GM19452 (cell line): ENCODE measurements at regions not wholly inside any gene's neighbourhood (a gene's known extent, or its start where the extent isn't known, plus 50 kb on each side); places are given as distances from the start of the nearest gene placed in this dataset.
"Not testable (repeated sequence)": the region's sequence is repeated elsewhere in the genome, so short reads cannot be mapped to it uniquely, and the experiment has no call there.

Experiments used
- ATAC-seq: cut with Tn5 transposase; IDR thresholded peaks from one replicate; pipeline ENCODE4 v1.9.1; 2021; ENCODE audit not compliant: unreplicated experiment

GRCh38 chr7:138169441-138169851, 93.2 kb downstream of the AKR1D1 start:
- ATAC-seq = no peak

DNA sequence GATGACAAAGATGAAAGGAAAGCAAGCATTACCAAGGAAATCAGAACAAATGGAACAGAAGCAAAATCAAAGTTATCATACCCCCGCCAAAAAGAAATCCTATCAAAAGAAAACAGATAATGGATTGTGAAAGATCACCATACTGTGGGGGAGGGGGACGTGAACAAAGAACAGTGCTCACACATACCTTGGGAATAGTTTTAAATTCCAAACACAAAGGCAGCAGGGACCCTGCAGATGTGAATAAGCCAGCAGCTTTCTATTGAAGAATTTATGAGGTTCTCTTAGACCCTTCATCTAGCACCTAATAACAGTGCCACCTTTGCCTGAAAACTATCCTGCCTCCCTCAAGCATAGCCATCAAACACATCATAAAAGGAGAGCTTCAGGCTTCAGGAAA, 94.0 kb downstream of the AKR1D1 start:
- no peak for ATAC-seq

DNA sequence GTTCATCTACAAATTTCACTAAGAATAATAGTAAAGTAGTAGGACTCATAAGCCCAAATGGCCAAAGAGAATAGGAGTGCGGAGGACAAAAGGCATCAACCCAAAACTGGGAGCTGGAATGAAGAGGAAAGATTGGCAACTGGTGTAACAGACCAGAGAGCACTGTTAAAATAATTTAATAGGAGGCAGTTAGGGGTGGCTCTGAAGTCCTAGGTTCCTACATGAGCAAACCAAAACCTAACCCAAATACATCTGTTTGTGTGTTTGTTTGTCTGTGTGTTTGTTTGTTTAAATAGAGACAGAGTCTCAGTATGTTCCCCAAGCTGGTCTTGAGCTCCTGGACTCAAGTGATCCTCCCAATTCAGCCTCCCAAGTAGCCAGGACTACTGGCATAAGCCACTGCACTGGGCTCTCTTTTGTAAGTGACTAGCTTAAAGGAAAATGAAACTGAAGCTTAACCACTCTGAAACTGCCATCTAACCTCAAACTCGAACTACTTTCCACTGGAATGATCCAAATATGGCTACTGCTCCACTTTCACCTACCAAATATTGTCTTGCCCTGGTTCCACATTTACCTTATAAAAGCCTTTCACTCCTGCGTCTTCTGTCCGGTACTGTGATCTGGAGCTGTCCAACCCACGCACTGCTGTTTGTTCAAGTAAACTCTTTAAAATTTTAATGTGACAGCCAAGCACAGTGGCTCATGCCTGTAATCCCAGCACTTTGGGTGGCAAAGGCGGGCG, 94.9 kb downstream of the AKR1D1 start:
- ATAC-seq = peak; percentile 97

- no peak for ATAC-seq
Observed at GRCh38 chr7:138173548-138173947, 97.3 kb downstream of the AKR1D1 start.

DNA sequence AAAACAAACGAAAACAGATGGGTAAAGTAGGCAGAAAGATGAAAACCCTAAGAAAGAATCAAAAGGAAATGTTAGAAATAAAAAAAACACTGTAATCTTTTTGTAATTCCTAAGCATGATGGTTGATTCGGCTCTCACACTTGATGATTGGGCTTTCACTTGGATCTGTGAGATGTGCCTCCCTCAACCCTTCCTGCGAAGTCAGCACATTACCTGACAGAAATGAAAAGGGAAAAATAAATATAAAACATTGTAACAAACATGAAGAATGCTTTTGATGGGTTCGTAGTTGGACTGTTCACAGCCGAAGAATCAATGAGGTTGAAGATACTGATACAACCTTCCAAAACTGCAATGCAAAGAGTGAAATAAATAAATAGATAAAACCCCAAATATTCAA, 99.8 kb downstream of the AKR1D1 start:
- no peak for ATAC-seq

DNA sequence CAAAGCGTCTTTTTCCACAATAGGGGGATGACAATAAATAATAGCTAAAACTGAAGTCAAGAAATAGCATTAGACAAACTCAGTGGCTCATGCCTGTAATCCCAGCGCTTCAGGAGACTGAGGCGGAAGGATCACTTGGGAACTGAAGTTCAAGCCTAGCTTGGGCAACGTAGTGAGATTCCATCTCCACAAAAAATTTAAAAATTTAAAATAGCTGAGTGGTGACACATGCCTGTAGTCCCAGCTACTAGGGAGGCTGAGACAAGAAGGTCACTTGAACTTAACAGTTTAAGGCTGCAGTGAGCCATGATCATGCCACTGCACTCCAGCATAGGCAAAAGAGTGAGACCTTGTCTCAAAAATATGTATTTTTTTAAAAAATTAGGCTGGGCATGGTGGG, 107.9 kb downstream of the AKR1D1 start:
- no peak for ATAC-seq

- ATAC-seq = no peak
Observed at GRCh38 chr7:138185132-138185908, 109.1 kb downstream of the AKR1D1 start.

DNA sequence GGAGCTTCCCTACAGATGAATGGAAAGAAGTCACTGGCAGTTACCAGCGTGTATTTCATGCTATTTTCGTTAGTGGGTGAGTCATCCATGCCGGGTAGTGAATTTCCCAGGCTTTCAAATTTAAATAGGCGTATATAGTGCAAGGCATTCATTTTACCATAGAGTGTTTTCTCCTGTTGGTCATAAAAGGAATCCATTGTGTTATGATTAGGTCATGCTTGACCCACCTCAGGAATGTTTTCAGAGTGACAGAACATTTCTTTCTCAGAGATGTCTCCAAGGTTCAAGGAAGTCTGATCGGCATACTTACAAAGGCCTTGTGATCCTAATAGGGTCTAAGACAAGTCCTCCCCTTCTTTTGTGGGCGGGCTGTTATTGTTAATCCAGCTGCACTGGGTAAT, 110.7 kb downstream of the AKR1D1 start:
- ATAC-seq = no peak

DNA sequence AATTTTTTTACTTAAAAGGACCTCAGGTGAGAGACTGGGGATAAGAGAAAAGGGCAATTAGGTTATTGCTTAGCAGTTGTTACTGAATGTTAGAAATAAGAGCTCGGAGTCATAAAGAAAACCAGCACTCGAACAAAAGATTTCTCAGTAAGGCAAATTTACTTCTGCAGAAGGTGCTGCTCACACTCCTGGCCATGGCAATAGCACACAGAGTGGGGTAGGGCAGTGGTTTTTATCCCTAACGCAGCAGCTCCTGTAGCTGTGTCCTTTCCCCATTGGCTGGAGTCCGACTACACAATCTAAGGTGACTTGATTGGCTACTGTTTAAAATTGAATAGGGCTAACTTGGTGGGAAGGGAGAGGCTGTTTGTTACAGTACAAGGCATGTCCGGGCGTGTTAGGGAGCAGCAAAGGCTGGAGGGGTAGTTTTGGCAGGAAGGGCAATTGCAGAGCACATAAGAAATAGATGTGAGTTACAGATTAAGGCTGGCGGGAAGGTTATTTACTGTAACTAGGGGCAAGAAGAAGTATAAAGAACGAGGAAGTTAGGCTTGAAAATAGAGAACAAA, 112.1 kb downstream of the AKR1D1 start:
- no peak for ATAC-seq

GRCh38 chr7:138194567-138194966, 118.3 kb downstream of the AKR1D1 start:
- ATAC-seq = no peak

GRCh38 chr7:138195151-138195571, 118.9 kb downstream of the AKR1D1 start:
- ATAC-seq = no peak

DNA sequence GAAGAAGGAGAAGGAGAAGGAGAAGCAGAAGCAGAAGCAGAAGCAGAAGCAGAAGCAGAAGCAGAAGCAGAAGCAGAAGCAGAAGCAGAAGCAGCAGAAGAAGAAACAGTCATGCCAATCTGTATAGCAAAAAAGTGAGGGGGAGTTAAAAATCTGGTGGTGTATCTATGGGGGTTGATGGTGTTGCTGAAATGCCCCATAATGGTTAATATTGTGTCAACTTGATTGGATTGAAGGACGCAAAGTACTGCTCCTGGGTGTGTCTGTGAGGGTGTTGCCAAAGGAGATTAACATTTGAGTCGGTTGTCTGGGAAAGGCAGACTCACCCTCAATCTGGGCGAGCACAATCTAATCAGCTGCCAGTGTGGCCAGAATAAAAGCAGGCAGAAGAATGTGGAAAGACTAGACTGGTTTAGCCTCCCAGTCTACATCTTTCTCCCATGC, 120.3 kb downstream of the AKR1D1 start:
- not testable (repeated sequence) for ATAC-seq

DNA sequence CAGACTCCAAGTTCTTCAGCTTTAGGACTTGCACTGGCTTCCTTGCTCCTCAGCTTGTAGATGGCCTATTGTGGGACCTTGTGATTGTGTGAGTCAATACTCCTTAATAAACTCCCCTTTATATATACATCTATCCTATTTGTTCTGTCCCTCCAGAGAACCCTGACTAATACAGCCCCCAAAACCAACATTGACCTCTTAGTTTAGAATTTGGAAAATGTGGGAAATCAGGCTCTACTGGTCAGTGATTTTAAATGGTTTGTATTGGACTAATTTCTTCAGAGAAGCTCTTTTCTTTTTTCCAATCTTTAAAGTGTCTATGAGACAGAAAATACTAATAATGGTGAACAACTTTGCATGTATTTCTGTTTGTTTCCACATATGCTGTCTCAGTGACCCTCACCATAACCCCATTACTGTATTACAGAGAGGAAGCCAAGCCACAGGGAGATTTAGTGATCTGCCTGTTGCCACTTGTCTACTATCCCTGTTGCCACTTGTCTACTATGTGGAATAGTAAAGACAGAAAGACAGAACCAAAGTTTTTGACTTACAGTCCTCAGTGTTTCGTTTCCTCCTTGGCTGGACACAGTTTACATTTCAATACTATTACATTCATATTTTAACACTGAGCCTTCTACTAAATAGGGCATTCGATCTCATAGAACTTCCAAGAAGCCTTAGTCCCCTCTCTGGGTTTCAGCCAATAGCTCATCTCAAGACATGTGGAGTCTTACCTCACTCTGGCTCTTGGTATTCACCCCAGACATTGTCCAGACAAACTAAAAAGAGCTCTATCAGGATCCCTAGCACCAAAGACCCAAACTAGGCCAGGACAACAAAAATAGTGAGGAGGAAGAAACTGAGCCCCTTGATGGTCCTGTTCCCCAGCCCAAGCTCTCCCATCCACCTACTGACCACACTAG, 121.0 kb downstream of the AKR1D1 start:
- no peak for ATAC-seq

DNA sequence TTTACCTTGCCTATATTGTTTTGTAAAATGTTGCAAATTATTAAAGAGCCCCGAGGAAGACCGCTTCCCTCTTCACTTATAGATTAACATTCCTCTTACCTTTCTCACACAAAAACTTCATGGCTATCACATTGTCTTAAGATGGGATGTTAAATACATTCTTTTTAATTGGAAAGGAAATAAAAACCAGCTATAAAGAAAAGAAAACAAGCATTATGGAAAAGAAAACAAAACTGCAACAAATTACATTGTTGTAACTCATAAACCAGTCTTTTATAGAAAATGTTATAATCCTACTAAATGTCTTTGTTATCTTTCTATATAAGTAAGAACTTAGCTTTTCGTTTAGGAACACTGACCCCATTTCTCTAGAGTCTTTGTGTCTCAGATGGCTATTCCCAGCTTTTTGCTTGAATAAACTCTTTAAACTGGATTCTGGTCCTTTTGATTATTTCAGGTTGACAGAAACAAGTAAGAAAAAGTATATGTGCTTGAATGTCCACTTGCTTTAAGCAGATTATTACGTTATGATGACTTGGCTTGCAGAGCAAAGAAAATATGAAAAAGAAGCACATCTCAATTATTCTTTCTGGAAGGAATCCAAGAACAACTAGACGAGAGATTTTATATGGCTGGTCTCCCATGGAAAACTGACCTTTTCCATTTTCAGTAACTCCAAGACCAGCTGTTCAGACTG, 128.2 kb downstream of the AKR1D1 start:
- ATAC-seq = no peak

DNA sequence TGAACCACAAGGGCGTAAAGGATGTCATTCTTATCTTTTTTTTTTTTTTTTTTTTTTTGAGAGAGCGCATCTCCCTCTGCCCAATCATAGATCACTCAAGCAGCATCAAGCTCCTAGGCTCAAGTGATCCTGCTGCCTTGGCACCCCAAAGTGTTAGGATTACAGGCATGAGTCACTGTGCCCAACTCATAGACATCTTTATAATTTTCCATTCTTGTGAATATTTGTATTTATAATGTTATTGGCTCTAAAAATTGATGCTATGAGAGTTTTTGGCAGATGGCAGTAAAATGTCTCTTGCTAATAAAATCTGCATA, 128.7 kb downstream of the AKR1D1 start:
- no peak for ATAC-seq

GRCh38 chr7:138205614-138206150, 129.4 kb downstream of the AKR1D1 start:
- ATAC-seq = no peak

GRCh38 chr7:138207555-138207971, 131.3 kb downstream of the AKR1D1 start:
- ATAC-seq = no peak

GRCh38 chr7:138208142-138208570, 131.9 kb downstream of the AKR1D1 start:
- no peak for ATAC-seq

DNA sequence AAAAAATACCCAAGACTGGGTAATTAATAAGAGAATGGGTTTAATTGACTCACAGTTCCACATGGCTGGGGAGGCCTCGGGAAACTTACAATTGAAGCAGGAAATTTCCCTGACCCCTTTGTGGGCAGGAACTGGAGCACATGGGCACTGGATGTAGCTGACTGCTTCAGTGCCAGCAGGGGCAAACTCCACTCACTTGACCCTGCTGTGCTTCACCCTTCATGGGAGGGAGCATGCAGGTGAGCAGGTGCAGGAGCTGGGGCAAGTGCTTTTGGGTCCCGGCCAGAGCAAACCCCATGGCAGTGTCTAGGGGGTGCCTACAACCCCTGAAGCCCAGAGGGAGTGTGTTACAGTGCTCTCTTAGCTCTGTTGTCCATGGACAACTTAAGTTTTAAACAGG, 132.6 kb downstream of the AKR1D1 start:
- ATAC-seq = no peak

DNA sequence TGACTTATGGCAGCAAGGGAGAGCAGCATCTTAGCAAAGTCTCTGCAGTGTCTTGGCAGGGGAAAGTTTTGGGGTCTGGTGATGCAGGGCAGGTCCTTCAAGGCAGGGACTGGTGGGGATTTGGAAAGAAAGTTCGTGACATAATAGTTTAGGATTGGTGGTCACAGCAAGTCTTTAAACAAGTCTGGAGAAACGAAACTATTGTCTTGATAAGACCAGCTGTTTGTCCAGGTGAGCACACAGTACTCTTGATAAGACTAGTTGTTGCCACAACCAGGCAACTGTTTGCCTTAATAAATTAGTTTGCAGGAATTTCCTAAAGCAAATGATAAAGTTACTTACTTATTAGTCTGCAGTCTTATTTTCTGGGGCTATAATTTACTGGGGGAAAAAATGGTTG, 136.1 kb downstream of the AKR1D1 start:
- no peak for ATAC-seq
